Naive thymus-derived CD4-positive, alpha-beta T cell (primary cell): ENCODE measurements at regions not wholly inside any gene's neighbourhood (a gene's known extent, or its start where the extent isn't known, plus 50 kb on each side); places are given as distances from the start of the nearest gene placed in this dataset.

Experiments
- ATAC-seq: fragments of 150-1000 bp; cut with Tn5 transposase; 2 replicates; pipeline ENCODE4 v1.10.0; 2021; ENCODE audit warnings: mild to moderate bottlenecking, moderate library complexity
- CTCF ChIA-PET: fragments of 350-600 bp; sonication (Branson Sonifier 250); formaldehyde crosslinking; loops from one replicate; lab custom pipeline; 2021; ENCODE audit warnings: antibody characterized with exemption; lab: Charles Lee
- POLR2A ChIA-PET: fragments of 350-600 bp; sonication (Branson Sonifier 250); formaldehyde crosslinking; loops from one replicate; lab custom pipeline; 2021; ENCODE audit warnings: antibody characterized with exemption, inconsistent platforms; lab: Charles Lee
- DNase-seq, 9 donors: peaks; one replicate each; pipeline versions ENCODE4 v3.0.0 to v3.0.0-alpha.2; 2020 to 2022; ENCODE audit warnings: mixed read lengths in 1 of 9
- H3K27ac ChIP-seq: one replicate; pipeline ENCODE4 v1.7.0; 2013; ENCODE audit warnings: mild to moderate bottlenecking, low read depth, low read length, moderate library complexity
- H3K27me3 ChIP-seq, 2 donors: one replicate each; pipeline ENCODE4 v1.7.0; 2013; ENCODE audit warnings: low read length in 2 of 2, mild to moderate bottlenecking in 2 of 2, moderate library complexity in 2 of 2; ENCODE audit not compliant: control insufficient read depth in 2 of 2, insufficient read depth in 2 of 2
- H3K36me3 ChIP-seq, 3 experiments: 1 replicate in 2 of 3; 2 replicates in 1 of 3; pipeline ENCODE4 v1.7.0; 2013; ENCODE audit warnings: low read length in 3 of 3, mild to moderate bottlenecking in 3 of 3, moderate library complexity in 1 of 3; ENCODE audit not compliant: insufficient read depth in 3 of 3, control insufficient read depth in 2 of 3
- H3K4me1 ChIP-seq, 2 donors: one replicate each; pipeline ENCODE4 v1.7.0; 2013; ENCODE audit warnings: low read length in 2 of 2, mild to moderate bottlenecking in 2 of 2, moderate library complexity in 1 of 2; ENCODE audit not compliant: control insufficient read depth in 2 of 2, insufficient read depth in 2 of 2
- H3K4me3 ChIP-seq: 2 replicates; pipeline ENCODE4 v1.7.0; 2013; ENCODE audit warnings: mild to moderate bottlenecking, low read length
- H3K9me3 ChIP-seq, 3 experiments: 1 replicate in 2 of 3; 2 replicates in 1 of 3; pipeline ENCODE4 v1.7.0; 2013; ENCODE audit warnings: low read length in 3 of 3; ENCODE audit not compliant: control insufficient read depth in 2 of 3
- H3K27ac Mint-ChIP-seq, 9 donors: one replicate each; pipeline ENCODE4 v1.8.0; 2020 to 2022; ENCODE audit warnings: mixed read lengths in 9 of 9, mild to moderate bottlenecking in 8 of 9, moderate library complexity in 5 of 9, inconsistent platforms in 2 of 9
- H3K27me3 Mint-ChIP-seq, 5 donors: one replicate each; pipeline ENCODE4 v1.8.0; 2021 to 2022; ENCODE audit warnings: mixed read lengths in 5 of 5, mild to moderate bottlenecking in 1 of 5
- H3K36me3 Mint-ChIP-seq, 5 donors: one replicate each; pipeline ENCODE4 v1.8.0; 2020 to 2022; ENCODE audit warnings: mixed read lengths in 5 of 5, mild to moderate bottlenecking in 3 of 5, inconsistent platforms in 1 of 5
- H3K4me1 Mint-ChIP-seq, 7 donors: one replicate each; pipeline ENCODE4 v1.8.0; 2020 to 2022; ENCODE audit warnings: mixed read lengths in 7 of 7, mild to moderate bottlenecking in 3 of 7, inconsistent platforms in 1 of 7
- H3K4me3 Mint-ChIP-seq, 10 donors: one replicate each; pipeline ENCODE4 v1.8.0; 2020 to 2022; ENCODE audit warnings: mild to moderate bottlenecking in 10 of 10, mixed read lengths in 10 of 10, moderate library complexity in 6 of 10, inconsistent platforms in 2 of 10
- H3K9me3 Mint-ChIP-seq, 11 donors: one replicate each; pipeline ENCODE4 v1.8.0; 2020 to 2022; ENCODE audit warnings: mixed read lengths in 11 of 11, mild to moderate bottlenecking in 4 of 11, inconsistent platforms in 1 of 11, moderate library complexity in 1 of 11
- intact Hi-C, 2 donors: fragments of 100-400 bp; cut with micrococcal nuclease; formaldehyde crosslinking; loops; one replicate each; pipeline ENCODE4 v1.15.1; 2023

- Histone ChIP-seq H3K27me3 (no peaks in the 10 kb centered on the region), H3K4me1 (no peaks in the 10 kb centered on the region), H3K36me3 (no peaks in the 10 kb centered on the region), H3K9me3 (no peaks in the 10 kb centered on the region), H3K4me3 (no peak overlapping the region), H3K27ac (no peak overlapping the region)
- ChIA-PET CTCF (interaction anchor here (0.6 kb wide), 1 partner anchor 85 kb away, joined by 3 read pairs; no protein-coding TSS in a partner anchor), POLR2A (no interaction called here)
- no peak overlapping the region for H3K27ac Mint-ChIP-seq
- peaks cover 0 to 6% (median 2%) of the 10 kb centered on the region in 11 donors for H3K9me3 Mint-ChIP-seq
- no peak overlapping the region for H3K4me3 Mint-ChIP-seq
- no peaks in the 10 kb centered on the region for H3K36me3 Mint-ChIP-seq
- DNase-seq (no peak), ATAC-seq (no peak)
- H3K4me1 Mint-ChIP-seq, result no peaks in the 10 kb centered on the region
- intact Hi-C loops, result no loop called here
- H3K27me3 Mint-ChIP-seq, result peaks cover 0 to 4% (median 0%) of the 10 kb centered on the region in 5 donors
Observed at GRCh38 chr4:147349193-147349592, 131.7 kb upstream of the EDNRA start.

- H3K9me3 ChIP-seq, result no peaks in the 10 kb centered on the region
- no peaks in the 10 kb centered on the region for H3K4me1 ChIP-seq
- ATAC-seq (no peak), DNase-seq (no peak)
- H3K27me3 ChIP-seq, result no peaks in the 10 kb centered on the region
- Mint-ChIP-seq H3K4me3 (no peak overlapping the region), H3K36me3 (no peaks in the 10 kb centered on the region), H3K27ac (no peak overlapping the region), H3K9me3 (peaks cover 0 to 7% (median 2%) of the 10 kb centered on the region in 11 donors), H3K27me3 (peaks cover 0 to 4% (median 0%) of the 10 kb centered on the region in 5 donors), H3K4me1 (no peaks in the 10 kb centered on the region)
- no peak overlapping the region for H3K27ac ChIP-seq
- no peak overlapping the region for H3K4me3 ChIP-seq
- intact Hi-C loops, result no loop called here
- POLR2A ChIA-PET, result no interaction called here
- CTCF ChIA-PET, result no interaction called here
- H3K36me3 ChIP-seq, result no peaks in the 10 kb centered on the region
Observed at GRCh38 chr4:147351083-147351787, 129.7 kb upstream of the EDNRA start.

- ATAC-seq (no peak), DNase-seq (no peak)
- peaks cover 0 to 11% (median 3%) of the 10 kb centered on the region in 11 donors for H3K9me3 Mint-ChIP-seq
- Histone ChIP-seq H3K36me3 (no peaks in the 10 kb centered on the region), H3K4me1 (no peaks in the 10 kb centered on the region), H3K27ac (no peak overlapping the region), H3K4me3 (no peak overlapping the region), H3K27me3 (no peaks in the 10 kb centered on the region), H3K9me3 (no peaks in the 10 kb centered on the region)
- no peaks in the 10 kb centered on the region for H3K27me3 Mint-ChIP-seq
- H3K4me1 Mint-ChIP-seq, result no peaks in the 10 kb centered on the region
- H3K4me3 Mint-ChIP-seq, result no peak overlapping the region
- H3K36me3 Mint-ChIP-seq, result no peaks in the 10 kb centered on the region
- intact Hi-C loops, result no loop called here
- CTCF ChIA-PET, result no interaction called here
- POLR2A ChIA-PET, result no interaction called here
- no peak overlapping the region for H3K27ac Mint-ChIP-seq
Observed at GRCh38 chr4:147354237-147354636, 126.7 kb upstream of the EDNRA start.

- Mint-ChIP-seq H3K36me3 (no peaks in the 10 kb centered on the region), H3K27me3 (no peaks in the 10 kb centered on the region), H3K27ac (no peak overlapping the region), H3K4me1 (no peaks in the 10 kb centered on the region), H3K9me3 (peaks cover 0 to 8% (median 2%) of the 10 kb centered on the region in 11 donors), H3K4me3 (no peak overlapping the region)
- ATAC-seq, result no peak
- Histone ChIP-seq H3K27me3 (no peaks in the 10 kb centered on the region), H3K4me1 (no peaks in the 10 kb centered on the region), H3K9me3 (no peaks in the 10 kb centered on the region), H3K4me3 (no peak overlapping the region), H3K27ac (no peak overlapping the region), H3K36me3 (no peaks in the 10 kb centered on the region)
- ChIA-PET CTCF (no interaction called here), POLR2A (no interaction called here)
- intact Hi-C loops, result no loop called here
- no peak for DNase-seq
Observed at GRCh38 chr4:147355032-147355656, 125.8 kb upstream of the EDNRA start.

- H3K36me3 Mint-ChIP-seq, result no peaks in the 10 kb centered on the region
- H3K4me1 ChIP-seq, result no peaks in the 10 kb centered on the region
- no peaks in the 10 kb centered on the region for H3K36me3 ChIP-seq
- DNase-seq (no peak), ATAC-seq (no peak)
- H3K27me3 ChIP-seq, result no peaks in the 10 kb centered on the region
- H3K27me3 Mint-ChIP-seq, result no peaks in the 10 kb centered on the region
- H3K4me1 Mint-ChIP-seq, result no peaks in the 10 kb centered on the region
- H3K4me3 ChIP-seq, result no peak overlapping the region
- no peaks in the 10 kb centered on the region for H3K9me3 ChIP-seq
- H3K4me3 Mint-ChIP-seq, result no peak overlapping the region
- POLR2A ChIA-PET, result no interaction called here
- CTCF ChIA-PET, result no interaction called here
- H3K27ac Mint-ChIP-seq, result no peak overlapping the region
- no peak overlapping the region for H3K27ac ChIP-seq
- intact Hi-C loops, result no loop called here
- peaks cover 0 to 7% (median 2%) of the 10 kb centered on the region in 11 donors for H3K9me3 Mint-ChIP-seq
Observed at GRCh38 chr4:147355847-147356246, 125.0 kb upstream of the EDNRA start.

- Histone ChIP-seq H3K27me3 (no peaks in the 10 kb centered on the region), H3K4me3 (no peak overlapping the region), H3K4me1 (no peaks in the 10 kb centered on the region), H3K27ac (no peak overlapping the region), H3K9me3 (no peaks in the 10 kb centered on the region), H3K36me3 (no peaks in the 10 kb centered on the region)
- CTCF ChIA-PET, result no interaction called here
- Mint-ChIP-seq H3K27me3 (peaks cover 0 to 10% (median 0%) of the 10 kb centered on the region in 5 donors), H3K4me1 (no peaks in the 10 kb centered on the region), H3K9me3 (peaks cover 0 to 12% (median 3%) of the 10 kb centered on the region in 11 donors), H3K36me3 (no peaks in the 10 kb centered on the region), H3K27ac (no peak overlapping the region), H3K4me3 (no peak overlapping the region)
- intact Hi-C loops, result no loop called here
- no peak for DNase-seq
- POLR2A ChIA-PET, result no interaction called here
- ATAC-seq, result no peak
Observed at GRCh38 chr4:147360301-147360700, 120.6 kb upstream of the EDNRA start.

GRCh38 chr4:147361726-147362125 is 119.2 kb upstream of the EDNRA start:
- no peak overlapping the region for H3K4me3 ChIP-seq
- peaks cover 0 to 12% (median 4%) of the 10 kb centered on the region in 11 donors for H3K9me3 Mint-ChIP-seq
- ATAC-seq (no peak), DNase-seq (no peak)
- H3K9me3 ChIP-seq, result no peaks in the 10 kb centered on the region
- no peak overlapping the region for H3K27ac Mint-ChIP-seq
- POLR2A ChIA-PET, result no interaction called here
- no peaks in the 10 kb centered on the region for H3K27me3 ChIP-seq
- no peaks in the 10 kb centered on the region for H3K4me1 Mint-ChIP-seq
- no peak overlapping the region for H3K27ac ChIP-seq
- no peaks in the 10 kb centered on the region for H3K36me3 ChIP-seq
- CTCF ChIA-PET, result no interaction called here
- no peaks in the 10 kb centered on the region for H3K4me1 ChIP-seq
- no peak overlapping the region for H3K4me3 Mint-ChIP-seq
- H3K27me3 Mint-ChIP-seq, result peaks cover 0 to 10% (median 0%) of the 10 kb centered on the region in 5 donors
- no peaks in the 10 kb centered on the region for H3K36me3 Mint-ChIP-seq
- intact Hi-C loops, result no loop called here
